ENCODE measurements at regions not wholly inside any gene's neighbourhood (a gene's known extent, or its start where the extent isn't known, plus 50 kb on each side); places are given as distances from the start of the nearest gene placed in this dataset.

DNA sequence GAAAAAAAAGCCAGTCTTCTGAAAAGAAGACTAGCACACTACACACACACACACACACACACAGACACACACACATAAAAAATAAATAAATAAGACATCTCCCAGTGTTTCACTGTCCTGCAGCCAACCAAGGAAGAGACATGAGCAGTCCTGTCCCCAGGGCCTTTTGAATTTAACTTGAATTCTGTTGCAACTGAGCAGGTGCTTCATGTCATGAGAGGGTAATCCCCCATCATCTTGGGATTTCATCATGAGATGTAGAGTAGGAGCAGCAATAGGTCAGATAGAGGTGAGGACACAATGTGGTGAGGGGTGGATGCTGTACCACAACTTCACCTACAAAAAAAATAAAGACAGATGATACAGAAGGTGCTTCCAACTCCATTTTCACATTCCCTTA is 682.2 kb upstream of the TSPY4 start:
- H3K27me3 ChIP-seq, result no peaks in the 10 kb centered on the region
- no peak overlapping the region for H3K4me3 ChIP-seq
- intact Hi-C loops (cut with DNase I; ENCODE audit: low total_unique reads), result no loop called here
- DNase-seq, result no peak
- H3K27ac ChIP-seq, result no peak overlapping the region
- no peaks in the 10 kb centered on the region for H3K9me3 ChIP-seq
- no peaks in the 10 kb centered on the region for H3K4me1 ChIP-seq
- TF ChIP-seq, protein P1, sequence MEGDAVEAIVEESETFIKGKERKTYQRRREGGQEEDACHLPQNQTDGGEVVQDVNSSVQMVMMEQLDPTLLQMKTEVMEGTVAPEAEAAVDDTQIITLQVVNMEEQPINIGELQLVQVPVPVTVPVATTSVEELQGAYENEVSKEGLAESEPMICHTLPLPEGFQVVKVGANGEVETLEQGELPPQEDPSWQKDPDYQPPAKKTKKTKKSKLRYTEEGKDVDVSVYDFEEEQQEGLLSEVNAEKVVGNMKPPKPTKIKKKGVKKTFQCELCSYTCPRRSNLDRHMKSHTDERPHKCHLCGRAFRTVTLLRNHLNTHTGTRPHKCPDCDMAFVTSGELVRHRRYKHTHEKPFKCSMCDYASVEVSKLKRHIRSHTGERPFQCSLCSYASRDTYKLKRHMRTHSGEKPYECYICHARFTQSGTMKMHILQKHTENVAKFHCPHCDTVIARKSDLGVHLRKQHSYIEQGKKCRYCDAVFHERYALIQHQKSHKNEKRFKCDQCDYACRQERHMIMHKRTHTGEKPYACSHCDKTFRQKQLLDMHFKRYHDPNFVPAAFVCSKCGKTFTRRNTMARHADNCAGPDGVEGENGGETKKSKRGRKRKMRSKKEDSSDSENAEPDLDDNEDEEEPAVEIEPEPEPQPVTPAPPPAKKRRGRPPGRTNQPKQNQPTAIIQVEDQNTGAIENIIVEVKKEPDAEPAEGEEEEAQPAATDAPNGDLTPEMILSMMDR (IDR thresholded peaks at IDR 0.05), result no peak
- H3K36me3 ChIP-seq, result no peaks in the 10 kb centered on the region

DNA sequence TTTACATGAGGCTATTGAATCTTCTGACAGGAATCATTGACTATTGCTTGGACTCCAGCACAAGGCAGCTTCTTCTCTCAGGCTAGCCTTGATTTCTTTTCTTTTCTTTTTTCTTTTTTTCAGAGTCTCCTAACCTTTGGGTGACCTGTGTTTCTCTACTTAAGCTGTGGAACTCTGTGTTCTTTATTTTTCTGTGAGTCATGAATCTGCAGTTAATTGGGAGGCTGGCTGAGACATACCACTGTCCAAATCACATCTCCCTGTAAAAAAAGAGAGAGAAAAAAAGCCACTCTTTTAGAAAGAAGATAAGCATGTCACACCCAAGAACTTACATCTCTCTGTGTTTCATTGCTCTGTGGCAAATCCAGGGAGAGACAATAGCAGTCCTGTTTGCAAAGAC is 681.2 kb upstream of the TSPY4 start:
- DNase-seq, result no peak
- TF ChIP-seq, protein P1 (IDR thresholded peaks at IDR 0.05), result no peak
- no peaks in the 10 kb centered on the region for H3K36me3 ChIP-seq
- H3K9me3 ChIP-seq, result no peaks in the 10 kb centered on the region
- intact Hi-C loops (cut with DNase I; ENCODE audit: low total_unique reads), result no loop called here
- no peak overlapping the region for H3K4me3 ChIP-seq
- H3K27ac ChIP-seq, result no peak overlapping the region
- H3K4me1 ChIP-seq, result no peaks in the 10 kb centered on the region
- H3K27me3 ChIP-seq, result no peaks in the 10 kb centered on the region

DNA sequence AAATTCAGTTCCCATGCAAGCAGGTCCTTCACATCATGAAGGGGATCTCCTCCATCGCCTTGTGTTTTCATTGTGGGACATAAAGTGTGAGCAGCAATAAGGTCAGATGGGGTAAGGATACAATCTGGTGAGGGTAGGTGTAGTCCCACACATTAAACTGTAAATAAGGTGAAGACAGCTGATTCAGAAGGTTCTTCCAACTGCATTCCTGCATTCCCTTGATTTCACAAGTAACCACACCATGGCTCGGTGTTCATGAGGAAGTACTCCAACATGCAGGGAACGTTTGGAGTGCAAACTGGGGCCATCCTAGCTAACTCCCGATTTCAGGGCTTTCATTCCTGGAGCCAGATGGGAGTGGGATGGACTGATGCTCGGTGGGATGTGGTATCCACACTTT is 680.7 kb upstream of the TSPY4 start:
- TF ChIP-seq, protein P1 (IDR thresholded peaks at IDR 0.05), result no peak

DNA sequence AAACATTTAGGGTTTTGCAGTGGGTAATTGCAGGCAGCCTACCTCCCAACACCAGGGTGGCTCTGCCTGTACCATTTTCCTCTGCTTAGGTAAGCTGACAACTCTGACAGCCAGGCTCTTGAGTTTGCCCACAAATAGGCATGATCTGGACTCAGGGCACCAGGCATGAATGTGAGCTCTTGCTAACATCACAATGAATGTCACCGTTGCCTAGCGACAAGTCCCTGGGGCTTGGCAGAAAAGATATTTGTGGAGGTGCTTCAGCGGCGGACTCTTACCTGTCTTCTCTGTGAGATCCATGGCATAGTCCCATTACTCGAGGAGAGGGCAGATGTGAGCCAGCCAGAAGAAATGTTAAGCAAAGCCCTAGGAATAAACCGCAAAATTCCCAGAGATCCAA is 677.5 kb upstream of the TSPY4 start:
- H3K4me1 ChIP-seq, result no peaks in the 10 kb centered on the region
- no peaks in the 10 kb centered on the region for H3K36me3 ChIP-seq
- TF ChIP-seq, protein P1 (IDR thresholded peaks at IDR 0.05), result no peak
- H3K4me3 ChIP-seq, result no peak overlapping the region
- no peaks in the 10 kb centered on the region for H3K9me3 ChIP-seq
- no peak for DNase-seq
- intact Hi-C loops (cut with DNase I; ENCODE audit: low total_unique reads), result no loop called here
- no peak overlapping the region for H3K27ac ChIP-seq
- no peaks in the 10 kb centered on the region for H3K27me3 ChIP-seq

More for the DNA sequence above, 680.7 kb upstream of the TSPY4 start:
- DNase-seq, result no peak
- Histone ChIP-seq H3K9me3 (no peaks in the 10 kb centered on the region), H3K36me3 (no peaks in the 10 kb centered on the region), H3K27me3 (no peaks in the 10 kb centered on the region), H3K4me3 (no peak overlapping the region), H3K27ac (no peak overlapping the region), H3K4me1 (no peaks in the 10 kb centered on the region)
- intact Hi-C loops (cut with DNase I; ENCODE audit: low total_unique reads), result no loop called here

GRCh38 chrY:8673896-8674295 is 663.4 kb upstream of the TSPY4 start:
- intact Hi-C loops (cut with DNase I; ENCODE audit: low total_unique reads), result no loop called here
- H3K36me3 ChIP-seq, result no peaks in the 10 kb centered on the region
- no peaks in the 10 kb centered on the region for H3K27me3 ChIP-seq
- no peak for DNase-seq
- H3K9me3 ChIP-seq, result no peaks in the 10 kb centered on the region
- no peak overlapping the region for H3K4me3 ChIP-seq
- no peak overlapping the region for H3K27ac ChIP-seq
- TF ChIP-seq, protein P1 (IDR thresholded peaks at IDR 0.05), result no peak
- no peaks in the 10 kb centered on the region for H3K4me1 ChIP-seq

DNA sequence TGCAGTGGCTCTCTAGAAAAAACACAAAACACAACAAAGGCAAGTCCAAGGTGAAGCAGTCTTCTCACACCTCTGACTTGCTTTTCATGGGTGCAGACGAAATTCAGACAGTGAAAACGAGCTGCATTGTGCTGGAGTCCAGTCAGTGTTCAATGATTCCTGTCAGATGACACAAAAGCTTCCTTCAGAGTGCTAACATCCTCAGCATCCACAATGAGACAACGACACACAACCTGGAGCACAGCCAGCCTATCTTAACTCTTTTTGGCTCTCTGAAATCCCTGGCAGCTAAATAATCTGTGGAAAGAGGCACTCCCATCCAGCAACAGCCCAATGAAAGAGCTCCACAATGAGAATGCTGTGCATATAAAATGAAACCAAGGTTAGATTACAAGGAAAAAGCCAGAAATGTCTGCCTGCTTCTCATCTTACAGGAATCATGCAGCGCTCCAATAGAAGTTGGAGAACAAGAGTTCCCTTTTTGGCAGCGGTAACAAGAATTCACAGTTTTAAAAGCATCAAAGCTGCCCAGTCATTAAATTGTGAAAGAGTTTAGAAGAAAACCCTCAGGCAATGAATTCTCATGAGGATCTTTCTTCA is 659.8 kb upstream of the TSPY4 start:
- Histone ChIP-seq H3K27ac (no peak overlapping the region), H3K27me3 (no peaks in the 10 kb centered on the region), H3K36me3 (no peaks in the 10 kb centered on the region), H3K4me1 (no peaks in the 10 kb centered on the region), H3K4me3 (no peak overlapping the region), H3K9me3 (no peaks in the 10 kb centered on the region)
- intact Hi-C loops (cut with DNase I; ENCODE audit: low total_unique reads), result no loop called here
- DNase-seq, result no peak
- TF ChIP-seq, protein P1 (IDR thresholded peaks at IDR 0.05), result no peak
